DND-41 (cell line): ENCODE measurements at regions not wholly inside any gene's neighbourhood (a gene's known extent, or its start where the extent isn't known, plus 50 kb on each side); places are given as distances from the start of the nearest gene placed in this dataset.

Experiments
- ATAC-seq: fragments of 200-7000 bp; cut with Tn5 transposase; 3 replicates; pipeline ENCODE4 v1.9.1; 2021; ENCODE audit warnings: low read depth; ENCODE audit not compliant: insufficient read depth
- DNase-seq: peaks from one replicate; pipeline ENCODE4 v3.0.0-alpha.2; 2020
- H2AFZ ChIP-seq: 2 replicates; pipeline ENCODE4 v1.6.0; 2012; ENCODE audit warnings: low read depth, low read length
- H3K27ac ChIP-seq: 2 replicates; pipeline ENCODE4 v1.5.1; 2012; ENCODE audit warnings: low read length, inconsistent platforms
- H3K27me3 ChIP-seq: fragments of 200-600 bp; sonication (generic); 2 replicates; pipeline ENCODE4 v1.6.0; 2012; ENCODE audit warnings: low read length, mild to moderate bottlenecking, inconsistent platforms; ENCODE audit not compliant: insufficient read depth, poor library complexity
- H3K36me3 ChIP-seq: 2 replicates; pipeline ENCODE4 v1.5.1; 2012; ENCODE audit warnings: low read length, inconsistent platforms; ENCODE audit not compliant: insufficient read depth
- H3K4me1 ChIP-seq: 2 replicates; pipeline ENCODE4 v1.5.1; 2012; ENCODE audit warnings: mild to moderate bottlenecking, low read length; ENCODE audit not compliant: insufficient read depth
- H3K4me2 ChIP-seq: 2 replicates; pipeline ENCODE4 v1.6.0; 2012; ENCODE audit warnings: mild to moderate bottlenecking, moderate library complexity, low read length, inconsistent platforms; ENCODE audit not compliant: insufficient read depth
- H3K4me3 ChIP-seq, 2 experiments: fragments of 200-600 bp in 1 of 2; shearing (Covaris generic) in 1 of 2; 2 replicates each; pipeline ENCODE4 v1.5.1; 2012 to 2016; ENCODE audit warnings: inconsistent platforms in 2 of 2, low read length in 2 of 2, mild to moderate bottlenecking in 2 of 2, low read depth in 1 of 2, moderate library complexity in 1 of 2
- H3K79me2 ChIP-seq: 2 replicates; pipeline ENCODE4 v1.6.0; 2012; ENCODE audit warnings: low read length, inconsistent platforms; ENCODE audit not compliant: insufficient read depth
- H3K9ac ChIP-seq: 2 replicates; pipeline ENCODE4 v1.6.0; 2012; ENCODE audit warnings: low read depth, mild to moderate bottlenecking, inconsistent platforms, low read length, moderate library complexity
- H3K9me3 ChIP-seq: 2 replicates; pipeline ENCODE4 v1.5.1; 2012; ENCODE audit warnings: low read length, moderate library complexity, mild to moderate bottlenecking, inconsistent platforms; ENCODE audit not compliant: insufficient read depth, severe bottlenecking
- H4K20me1 ChIP-seq: 2 replicates; pipeline ENCODE4 v1.6.0; 2012; ENCODE audit warnings: low read length; ENCODE audit not compliant: insufficient read depth
- EZH2 ChIP-seq: IDR thresholded peaks from 3 replicates; pipeline ENCODE4 v1.6.1; 2012; ENCODE audit warnings: borderline replicate concordance, low read depth, mild to moderate bottlenecking, moderate library complexity, low read length, inconsistent platforms; ENCODE audit not compliant: severe bottlenecking
- TF ChIP-seq, protein P1 (sequence below): IDR thresholded peaks from 2 replicates; pipeline ENCODE4 v1.5.1; 2012; ENCODE audit warnings: borderline replicate concordance, low read length, moderate library complexity, mild to moderate bottlenecking; ENCODE audit not compliant: poor library complexity, severe bottlenecking; ENCODE audit errors: extremely low read depth

GRCh38 chr12:13277293-13277692 is 80.8 kb downstream of the EMP1 start:
- H3K9me3 ChIP-seq = no peaks in the 10 kb centered on the region
- no peak overlapping the region for H3K4me3 ChIP-seq
- no peak overlapping the region for H3K4me2 ChIP-seq
- no peaks in the 10 kb centered on the region for H4K20me1 ChIP-seq
- no peak overlapping the region for H3K9ac ChIP-seq
- no peaks in the 10 kb centered on the region for H3K4me1 ChIP-seq
- no peaks in the 10 kb centered on the region for H3K36me3 ChIP-seq
- no peak overlapping the region for H2AFZ ChIP-seq
- no peaks in the 10 kb centered on the region for H3K79me2 ChIP-seq
- ATAC-seq (no peak), DNase-seq (no peak)
- no peak for TF ChIP-seq EZH2
- TF ChIP-seq, protein P1, sequence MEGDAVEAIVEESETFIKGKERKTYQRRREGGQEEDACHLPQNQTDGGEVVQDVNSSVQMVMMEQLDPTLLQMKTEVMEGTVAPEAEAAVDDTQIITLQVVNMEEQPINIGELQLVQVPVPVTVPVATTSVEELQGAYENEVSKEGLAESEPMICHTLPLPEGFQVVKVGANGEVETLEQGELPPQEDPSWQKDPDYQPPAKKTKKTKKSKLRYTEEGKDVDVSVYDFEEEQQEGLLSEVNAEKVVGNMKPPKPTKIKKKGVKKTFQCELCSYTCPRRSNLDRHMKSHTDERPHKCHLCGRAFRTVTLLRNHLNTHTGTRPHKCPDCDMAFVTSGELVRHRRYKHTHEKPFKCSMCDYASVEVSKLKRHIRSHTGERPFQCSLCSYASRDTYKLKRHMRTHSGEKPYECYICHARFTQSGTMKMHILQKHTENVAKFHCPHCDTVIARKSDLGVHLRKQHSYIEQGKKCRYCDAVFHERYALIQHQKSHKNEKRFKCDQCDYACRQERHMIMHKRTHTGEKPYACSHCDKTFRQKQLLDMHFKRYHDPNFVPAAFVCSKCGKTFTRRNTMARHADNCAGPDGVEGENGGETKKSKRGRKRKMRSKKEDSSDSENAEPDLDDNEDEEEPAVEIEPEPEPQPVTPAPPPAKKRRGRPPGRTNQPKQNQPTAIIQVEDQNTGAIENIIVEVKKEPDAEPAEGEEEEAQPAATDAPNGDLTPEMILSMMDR = no peak
- H3K27me3 ChIP-seq = peaks cover 16% of the 10 kb centered on the region
- H3K27ac ChIP-seq = no peak overlapping the region

DNA sequence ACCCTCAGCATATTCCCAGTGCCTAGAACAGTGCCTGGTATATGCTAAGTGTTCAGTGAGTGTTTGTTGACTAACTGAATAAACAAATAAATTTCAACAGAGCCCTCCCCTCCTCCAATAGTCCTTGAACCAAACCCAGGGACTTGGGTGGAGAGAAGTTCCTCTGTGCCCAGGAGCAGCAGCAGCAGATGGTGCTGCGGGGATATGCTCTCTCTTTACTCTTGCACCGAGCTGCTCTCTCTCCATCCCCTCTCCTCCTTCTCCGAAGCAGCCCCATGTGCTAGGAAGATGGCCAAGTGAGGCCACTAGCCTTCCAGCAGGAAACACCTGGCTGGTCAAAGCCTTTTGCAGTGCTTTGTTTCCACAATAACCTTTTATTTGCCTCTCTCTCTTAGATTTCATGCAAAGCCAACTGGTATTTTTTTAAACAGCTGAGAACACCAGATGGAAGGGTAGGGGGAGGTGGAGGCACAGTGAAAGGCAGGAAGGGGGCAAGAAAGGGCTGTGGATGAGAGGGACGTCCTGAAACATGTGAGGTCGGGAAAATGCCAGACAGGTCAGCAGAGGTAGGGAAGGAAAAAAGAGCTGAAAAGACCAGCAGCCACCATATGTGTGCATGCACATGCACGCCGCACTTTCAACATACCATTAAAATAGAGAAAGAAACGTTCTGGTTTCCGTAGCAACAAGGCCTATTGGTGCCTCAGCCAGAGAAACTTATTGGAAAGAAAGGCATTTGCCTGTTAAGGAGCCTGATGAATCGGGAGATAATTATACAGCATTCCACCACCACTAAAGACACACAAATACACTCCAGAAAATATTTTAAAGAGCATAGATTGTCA is 78.9 kb downstream of the EMP1 start:
- H3K9ac ChIP-seq = no peak overlapping the region
- H3K79me2 ChIP-seq = no peaks in the 10 kb centered on the region
- H3K36me3 ChIP-seq = no peaks in the 10 kb centered on the region
- H3K27ac ChIP-seq = no peak overlapping the region
- H3K27me3 ChIP-seq = peaks cover 16% of the 10 kb centered on the region
- no peak for DNase-seq
- ATAC-seq = no peak
- no peak overlapping the region for H2AFZ ChIP-seq
- no peak overlapping the region for H3K4me2 ChIP-seq
- no peaks in the 10 kb centered on the region for H3K4me1 ChIP-seq
- H3K4me3 ChIP-seq = no peak overlapping the region
- no peaks in the 10 kb centered on the region for H4K20me1 ChIP-seq
- TF ChIP-seq, protein P1 = no peak
- TF ChIP-seq EZH2 = no peak
- no peaks in the 10 kb centered on the region for H3K9me3 ChIP-seq

- Histone ChIP-seq H2AFZ (no peak overlapping the region), H3K9me3 (no peaks in the 10 kb centered on the region), H4K20me1 (no peaks in the 10 kb centered on the region), H3K79me2 (no peaks in the 10 kb centered on the region), H3K4me3 (no peak overlapping the region), H3K9ac (no peak overlapping the region), H3K36me3 (no peaks in the 10 kb centered on the region), H3K27me3 (peaks cover 16% of the 10 kb centered on the region), H3K4me2 (no peak overlapping the region), H3K4me1 (no peaks in the 10 kb centered on the region), H3K27ac (no peak overlapping the region)
- ATAC-seq (no peak), DNase-seq (no peak)
- TF ChIP-seq, protein P1 = no peak
- no peak for TF ChIP-seq EZH2
These were observed 77.3 kb downstream of the EMP1 start for GRCh38 chr12:13273850-13274249.
